ENCODE measurements at regions not wholly inside any gene's neighbourhood (a gene's known extent, or its start where the extent isn't known, plus 50 kb on each side); places are given as distances from the start of the nearest gene placed in this dataset.
"Not testable (repeated sequence)": the region's sequence is repeated elsewhere in the genome, so short reads cannot be mapped to it uniquely, and the experiment has no call there.

GRCh38 chr2:125172181-125172580, 1147.1 kb downstream of the CNTNAP5 start:
- DNase-seq (ENCODE audit: extremely low read depth in 1 of 11, low read depth in 9 of 11, low spot score in 4 of 11) = no peak

- DNase-seq (ENCODE audit: extremely low read depth in 1 of 11, low read depth in 9 of 11, low spot score in 4 of 11) = no peak
These were observed 1150.3 kb downstream of the CNTNAP5 start for GRCh38 chr2:125175415-125175814.

GRCh38 chr2:125185691-125186270, 1160.7 kb downstream of the CNTNAP5 start:
- no peak for DNase-seq (ENCODE audit: extremely low read depth in 1 of 11, low read depth in 9 of 11, low spot score in 4 of 11)

- no peak for DNase-seq (ENCODE audit: extremely low read depth in 1 of 11, low read depth in 9 of 11, low spot score in 4 of 11)
These were observed 1182.3 kb downstream of the CNTNAP5 start for GRCh38 chr2:125207431-125207830.

- DNase-seq (ENCODE audit: extremely low read depth in 1 of 11, low read depth in 9 of 11, low spot score in 4 of 11) = no peak
These were observed 1191.2 kb downstream of the CNTNAP5 start for GRCh38 chr2:125216321-125216720.

GRCh38 chr2:125224188-125224587, 1199.1 kb downstream of the CNTNAP5 start:
- no peak for DNase-seq (ENCODE audit: extremely low read depth in 1 of 11, low read depth in 9 of 11, low spot score in 4 of 11)

GRCh38 chr2:125224830-125225229, 1199.7 kb downstream of the CNTNAP5 start:
- no peak for DNase-seq (ENCODE audit: extremely low read depth in 1 of 11, low read depth in 9 of 11, low spot score in 4 of 11)

GRCh38 chr2:125227843-125228392, 1202.8 kb downstream of the CNTNAP5 start:
- no peak for DNase-seq (ENCODE audit: extremely low read depth in 1 of 11, low read depth in 9 of 11, low spot score in 4 of 11)

GRCh38 chr2:125240870-125241269, 1215.8 kb downstream of the CNTNAP5 start:
- no peak for DNase-seq (ENCODE audit: extremely low read depth in 1 of 11, low read depth in 9 of 11, low spot score in 4 of 11)

GRCh38 chr2:125243074-125243473, 1218.0 kb downstream of the CNTNAP5 start:
- no peak for DNase-seq (ENCODE audit: extremely low read depth in 1 of 11, low read depth in 9 of 11, low spot score in 4 of 11)

GRCh38 chr2:125254010-125254409, 1228.9 kb downstream of the CNTNAP5 start:
- DNase-seq (ENCODE audit: extremely low read depth in 1 of 11, low read depth in 9 of 11, low spot score in 4 of 11) = no peak

GRCh38 chr2:125259451-125259850, 1234.4 kb downstream of the CNTNAP5 start:
- no peak for DNase-seq (ENCODE audit: extremely low read depth in 1 of 11, low read depth in 9 of 11, low spot score in 4 of 11)

- DNase-seq (ENCODE audit: extremely low read depth in 1 of 11, low read depth in 9 of 11, low spot score in 4 of 11) = not testable (repeated sequence)
These were observed 1235.4 kb downstream of the CNTNAP5 start for GRCh38 chr2:125260366-125260930.

- no peak for DNase-seq (ENCODE audit: extremely low read depth in 1 of 11, low read depth in 9 of 11, low spot score in 4 of 11)
These were observed 1239.4 kb downstream of the CNTNAP5 start for GRCh38 chr2:125264453-125264852.

GRCh38 chr2:125267683-125268082, 1242.6 kb downstream of the CNTNAP5 start:
- DNase-seq (ENCODE audit: extremely low read depth in 1 of 11, low read depth in 9 of 11, low spot score in 4 of 11) = no peak

GRCh38 chr2:125272651-125273050, 1247.6 kb downstream of the CNTNAP5 start:
- DNase-seq (ENCODE audit: extremely low read depth in 1 of 11, low read depth in 9 of 11, low spot score in 4 of 11) = no peak

- no peak for DNase-seq (ENCODE audit: extremely low read depth in 1 of 11, low read depth in 9 of 11, low spot score in 4 of 11)
These were observed 1249.6 kb downstream of the CNTNAP5 start for GRCh38 chr2:125274718-125275117.

GRCh38 chr2:125280265-125280664, 1255.2 kb downstream of the CNTNAP5 start:
- no peak for DNase-seq (ENCODE audit: extremely low read depth in 1 of 11, low read depth in 9 of 11, low spot score in 4 of 11)

GRCh38 chr2:125281242-125281641, 1256.2 kb downstream of the CNTNAP5 start:
- no peak for DNase-seq (ENCODE audit: extremely low read depth in 1 of 11, low read depth in 9 of 11, low spot score in 4 of 11)

GRCh38 chr2:125296742-125297141, 1271.7 kb downstream of the CNTNAP5 start:
- DNase-seq (ENCODE audit: extremely low read depth in 1 of 11, low read depth in 9 of 11, low spot score in 4 of 11) = no peak
